Left ventricle myocardium inferior (tissue), 1 donor: ENCODE measurements at regions not wholly inside any gene's neighbourhood (a gene's known extent, or its start where the extent isn't known, plus 50 kb on each side); places are given as distances from the start of the nearest gene placed in this dataset.
A peak's percentile ranks its signal among the peaks of the same experiment; 100 is the strongest.

Source experiments
- DNase-seq: peaks from one replicate; pipeline ENCODE4 v3.0.0-alpha.2; 2020
- H3K27ac ChIP-seq: fragments of 200-600 bp; replicated peaks from 2 replicates; pipeline ENCODE4 v1.8.0; 2021
- H3K27me3 ChIP-seq: fragments of 200-600 bp; 2 replicates; pipeline ENCODE4 v1.8.0; 2021; ENCODE audit warnings: low read depth
- H3K36me3 ChIP-seq: fragments of 200-600 bp; 2 replicates; pipeline ENCODE4 v1.8.0; 2021
- H3K4me1 ChIP-seq: fragments of 200-600 bp; 2 replicates; pipeline ENCODE4 v1.8.0; 2021
- H3K4me3 ChIP-seq: fragments of 200-600 bp; 2 replicates; pipeline ENCODE4 v1.8.0; 2021; ENCODE audit warnings: mild to moderate bottlenecking, moderate library complexity
- H3K9me3 ChIP-seq: fragments of 200-600 bp; replicated peaks from 2 replicates; pipeline ENCODE4 v1.8.0; 2021
- CTCF ChIP-seq: fragments of 200-600 bp; IDR thresholded peaks from 2 replicates; pipeline ENCODE4 v1.8.0; 2021; ENCODE audit warnings: antibody characterized with exemption, mild to moderate bottlenecking, borderline replicate concordance
- intact Hi-C: fragments of 100-400 bp; cut with micrococcal nuclease; formaldehyde crosslinking; loops from one replicate; pipeline ENCODE4 v1.11.0; 2022
- donor health status: DM: no; HTN: yes; CAD: no; lungs with severe emphysema.

GRCh38 chr10:31081937-31082840, 50.5 kb upstream of the ZNF438 start:
- no peaks in the 10 kb centered on the region for H3K4me1 ChIP-seq
- intact Hi-C loops: no loop called here

GRCh38 chr10:31083765-31084184, 52.1 kb upstream of the ZNF438 start:
- H3K4me3 ChIP-seq: no peak overlapping the region
- DNase-seq: no peak
- no peaks in the 10 kb centered on the region for H3K36me3 ChIP-seq
- H3K4me1 ChIP-seq: no peaks in the 10 kb centered on the region
- TF ChIP-seq CTCF: peak; percentile 67
- H3K27me3 ChIP-seq: no peaks in the 10 kb centered on the region
- intact Hi-C loops: no loop called here
- H3K9me3 ChIP-seq: no peaks in the 10 kb centered on the region
- no peak overlapping the region for H3K27ac ChIP-seq

More at GRCh38 chr10:31081937-31082840, 50.5 kb upstream of the ZNF438 start:
- H3K4me3 ChIP-seq: no peak overlapping the region
- H3K27ac ChIP-seq: no peak overlapping the region
- no peaks in the 10 kb centered on the region for H3K36me3 ChIP-seq
- no peaks in the 10 kb centered on the region for H3K9me3 ChIP-seq
- no peaks in the 10 kb centered on the region for H3K27me3 ChIP-seq
- TF ChIP-seq CTCF: no peak
- DNase-seq: no peak

- intact Hi-C loops: no loop called here
- no peaks in the 10 kb centered on the region for H3K4me1 ChIP-seq
- H3K4me3 ChIP-seq: no peak overlapping the region
- no peaks in the 10 kb centered on the region for H3K9me3 ChIP-seq
- H3K27me3 ChIP-seq: no peaks in the 10 kb centered on the region
- TF ChIP-seq CTCF: no peak
- DNase-seq: no peak
- H3K36me3 ChIP-seq: no peaks in the 10 kb centered on the region
- no peak overlapping the region for H3K27ac ChIP-seq
Observed at GRCh38 chr10:31087011-31087410, 55.3 kb upstream of the ZNF438 start.

GRCh38 chr10:31087851-31088250, 56.2 kb upstream of the ZNF438 start:
- DNase-seq: no peak
- H3K27me3 ChIP-seq: no peaks in the 10 kb centered on the region
- no peak overlapping the region for H3K27ac ChIP-seq
- no peaks in the 10 kb centered on the region for H3K4me1 ChIP-seq
- no peak for TF ChIP-seq CTCF
- intact Hi-C loops: no loop called here
- H3K4me3 ChIP-seq: no peak overlapping the region
- H3K9me3 ChIP-seq: no peaks in the 10 kb centered on the region
- no peaks in the 10 kb centered on the region for H3K36me3 ChIP-seq

DNA sequence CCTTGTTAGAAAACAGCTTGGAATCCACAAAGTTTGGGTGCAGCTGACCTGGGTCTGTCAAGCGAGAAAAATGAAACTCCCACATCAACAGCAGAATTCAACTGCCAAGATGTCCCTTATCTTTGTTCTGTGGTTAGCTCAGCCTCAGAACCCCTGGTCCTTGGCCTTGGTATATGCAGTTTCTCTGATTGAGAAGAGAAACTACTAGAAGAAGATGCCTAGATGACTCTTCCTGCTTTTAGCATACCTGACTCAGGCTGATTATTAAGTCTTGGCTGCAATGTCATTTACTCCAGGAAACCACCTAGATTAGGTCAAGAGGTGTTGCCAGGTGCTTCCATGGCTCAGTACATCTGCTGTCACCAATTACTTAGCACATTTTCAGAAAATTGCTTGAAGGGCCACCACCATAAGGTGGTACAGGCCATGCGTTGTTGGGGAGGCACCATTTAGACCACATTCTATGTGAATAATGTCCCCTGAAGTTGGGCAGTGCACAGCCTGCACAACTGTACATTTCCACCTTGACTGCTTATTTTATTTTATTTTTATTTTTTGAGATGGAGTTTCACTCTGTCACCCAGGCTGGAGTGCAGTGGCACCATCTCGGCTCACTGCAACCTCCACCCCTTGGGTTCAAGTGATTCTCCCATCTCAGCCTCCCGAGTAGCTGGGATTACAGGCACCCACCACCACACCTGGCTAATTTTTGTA, 59.4 kb upstream of the ZNF438 start:
- Histone ChIP-seq H3K4me1 (no peaks in the 10 kb centered on the region), H3K9me3 (no peaks in the 10 kb centered on the region), H3K36me3 (no peaks in the 10 kb centered on the region), H3K27ac (no peak overlapping the region), H3K4me3 (no peak overlapping the region), H3K27me3 (no peaks in the 10 kb centered on the region)
- no peak for TF ChIP-seq CTCF
- DNase-seq: no peak
- intact Hi-C loops: no loop called here
